ENCODE measurements at regions not wholly inside any gene's neighbourhood (a gene's known extent, or its start where the extent isn't known, plus 50 kb on each side); places are given as distances from the start of the nearest gene placed in this dataset.

DNA sequence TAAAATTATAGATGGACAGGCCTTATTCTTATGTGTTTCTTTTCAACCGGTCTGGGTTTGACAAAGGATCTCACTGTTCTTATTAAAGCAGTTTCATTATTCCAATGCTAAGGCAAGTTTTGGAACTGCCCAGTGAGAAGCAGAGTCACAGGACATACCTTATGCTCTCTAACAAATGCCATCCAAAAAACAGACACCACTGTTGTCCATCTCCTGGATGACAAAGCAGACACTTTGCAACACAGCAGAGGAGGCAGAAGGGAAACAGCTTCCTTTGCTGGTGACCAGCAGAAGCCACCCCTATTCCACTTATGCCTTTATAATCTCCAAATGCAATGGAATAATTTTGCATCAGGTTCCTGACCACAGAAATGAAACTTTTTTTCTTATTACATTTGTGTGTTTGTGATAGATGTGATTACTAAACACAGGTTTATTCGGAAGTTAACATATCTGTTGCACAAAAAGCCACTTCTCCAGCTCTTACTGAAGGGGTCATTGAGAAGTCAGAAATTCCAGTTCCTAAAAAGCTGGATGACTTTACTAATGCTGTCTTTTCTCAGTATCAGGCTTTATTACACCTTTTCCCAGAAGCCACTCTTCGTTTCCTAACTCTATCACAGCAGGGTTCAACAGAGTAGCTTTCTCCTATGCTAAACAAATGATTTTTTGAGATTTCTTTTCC, 115.6 kb downstream of the BTG1 start:
- Histone ChIP-seq H3K4me3 (ENCODE audit: low read depth, low read length, poor library complexity, severe bottlenecking) (no peak overlapping the region), H3K36me3 (ENCODE audit: insufficient read depth, low read length, poor library complexity, severe bottlenecking) (no peaks in the 10 kb centered on the region), H3K4me1 (ENCODE audit: insufficient read depth, low read length, poor library complexity, severe bottlenecking) (peaks cover 13% of the 10 kb centered on the region), H3K27me3 (replicated peaks; ENCODE audit: insufficient read depth, low read depth, low read length, poor library complexity) (no peaks in the 10 kb centered on the region), H3K9me3 (ENCODE audit: low read depth, low read length, poor library complexity, severe bottlenecking) (no peaks in the 10 kb centered on the region), H3K27ac (ENCODE audit: low read depth, low read length, poor library complexity, severe bottlenecking) (no peak overlapping the region)
- CTCF ChIA-PET: no interaction called here
- no peak for DNase-seq (ENCODE audit: low spot score)
- BruUV-seq (replicated peaks): no TSS peak
- intact Hi-C loops (cut with micrococcal nuclease; ENCODE audit: unreplicated experiment): loop anchor here (5.0 kb wide), 1 partner anchor 112 kb away; no protein-coding TSS in a partner anchor
- POLR2A ChIA-PET (ENCODE audit: low non-redundant PET): no interaction called here
- TF ChIP-seq EZH2 (IDR thresholded peaks at IDR 0.05; ENCODE audit: borderline replicate concordance, low read depth, low read length, poor library complexity, severe bottlenecking) (no peak), CTCF (conservative IDR thresholded peaks at IDR 0.05; ENCODE audit: low read depth, low read length) (no peak)

DNA sequence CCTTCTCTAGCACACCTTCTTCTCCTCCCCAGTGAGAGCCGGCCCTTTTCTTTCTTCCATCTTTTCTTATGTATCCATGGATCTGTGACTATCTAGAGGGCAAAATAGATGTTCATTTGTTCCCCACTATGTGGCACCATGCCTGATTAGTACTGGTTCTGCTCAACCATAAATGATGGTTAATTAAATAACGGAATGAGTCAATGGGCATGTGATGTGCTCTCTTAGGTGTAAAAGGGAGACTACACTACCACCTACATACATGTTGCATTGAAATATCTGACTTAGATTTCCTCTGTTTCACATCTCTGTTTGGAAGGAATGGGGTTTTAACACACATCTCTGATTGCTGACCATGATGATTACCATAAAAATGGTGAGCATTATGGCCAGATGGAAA, 116.5 kb downstream of the BTG1 start:
- Histone ChIP-seq H3K4me3 (ENCODE audit: low read depth, low read length, poor library complexity, severe bottlenecking) (no peak overlapping the region), H3K27me3 (replicated peaks; ENCODE audit: insufficient read depth, low read depth, low read length, poor library complexity) (no peaks in the 10 kb centered on the region), H3K4me1 (ENCODE audit: insufficient read depth, low read length, poor library complexity, severe bottlenecking) (peaks cover 8% of the 10 kb centered on the region), H3K36me3 (ENCODE audit: insufficient read depth, low read length, poor library complexity, severe bottlenecking) (no peaks in the 10 kb centered on the region), H3K27ac (ENCODE audit: low read depth, low read length, poor library complexity, severe bottlenecking) (no peak overlapping the region), H3K9me3 (ENCODE audit: low read depth, low read length, poor library complexity, severe bottlenecking) (no peaks in the 10 kb centered on the region)
- BruUV-seq (replicated peaks): no TSS peak
- POLR2A ChIA-PET (ENCODE audit: low non-redundant PET): no interaction called here
- CTCF ChIA-PET: no interaction called here
- no peak for DNase-seq (ENCODE audit: low spot score)
- intact Hi-C loops (cut with micrococcal nuclease; ENCODE audit: unreplicated experiment): no loop called here
- TF ChIP-seq CTCF (conservative IDR thresholded peaks at IDR 0.05; ENCODE audit: low read depth, low read length): no peak
- TF ChIP-seq EZH2 (IDR thresholded peaks at IDR 0.05; ENCODE audit: borderline replicate concordance, low read depth, low read length, poor library complexity, severe bottlenecking): no peak

- no TSS peak for BruUV-seq (replicated peaks)
- POLR2A ChIA-PET (ENCODE audit: low non-redundant PET): no interaction called here
- DNase-seq (ENCODE audit: low spot score): peak; percentile 23
- peaks cover 8% of the 10 kb centered on the region for H3K4me1 ChIP-seq (ENCODE audit: insufficient read depth, low read length, poor library complexity, severe bottlenecking)
- intact Hi-C loops (cut with micrococcal nuclease; ENCODE audit: unreplicated experiment): no loop called here
- H3K9me3 ChIP-seq (ENCODE audit: low read depth, low read length, poor library complexity, severe bottlenecking): no peaks in the 10 kb centered on the region
- H3K27me3 ChIP-seq (replicated peaks; ENCODE audit: insufficient read depth, low read depth, low read length, poor library complexity): no peaks in the 10 kb centered on the region
- no peak overlapping the region for H3K4me3 ChIP-seq (ENCODE audit: low read depth, low read length, poor library complexity, severe bottlenecking)
- no peaks in the 10 kb centered on the region for H3K36me3 ChIP-seq (ENCODE audit: insufficient read depth, low read length, poor library complexity, severe bottlenecking)
- TF ChIP-seq EZH2 (IDR thresholded peaks at IDR 0.05; ENCODE audit: borderline replicate concordance, low read depth, low read length, poor library complexity, severe bottlenecking) (no peak), CTCF (conservative IDR thresholded peaks at IDR 0.05; ENCODE audit: low read depth, low read length) (no peak)
- CTCF ChIA-PET: no interaction called here
- H3K27ac ChIP-seq (ENCODE audit: low read depth, low read length, poor library complexity, severe bottlenecking): no peak overlapping the region
Measured at GRCh38 chr12:92028441-92028709, 117.3 kb downstream of the BTG1 start.

All from A673 (cell line).